GM13976 (cell line): ENCODE measurements at regions not wholly inside any gene's neighbourhood (a gene's known extent, or its start where the extent isn't known, plus 50 kb on each side); places are given as distances from the start of the nearest gene placed in this dataset.

Experiments used
- DNase-seq: peaks from one replicate; pipeline ENCODE4 v3.0.0; 2012; ENCODE audit warnings: low spot score
- CTCF ChIP-seq: IDR thresholded peaks from 2 replicates; pipeline ENCODE4 v1.5.1; 2012; ENCODE audit warnings: borderline replicate concordance, mild to moderate bottlenecking; ENCODE audit not compliant: insufficient read depth; ENCODE audit errors: extremely low read depth, missing control alignments, control extremely low read depth
- in situ Hi-C: fragments of 300-500 bp; cut with MboI; formaldehyde crosslinking; loops from one replicate; pipeline ENCODE4 v1.12.0; 2022; ENCODE audit warnings: low sequenced_read_pairs, mixed read lengths, inconsistent platforms; ENCODE audit not compliant: unreplicated experiment

GRCh38 chr4:113837397-113837796 lies 75.9 kb upstream of the CAMK2D start:
- no peak for TF ChIP-seq CTCF
- DNase-seq: peak; percentile 27
- in situ Hi-C loops: no loop called here

- no peak for TF ChIP-seq CTCF
- in situ Hi-C loops: no loop called here
- no peak for DNase-seq
Observed at GRCh38 chr4:113835005-113835404, 73.5 kb upstream of the CAMK2D start.

GRCh38 chr4:113834298-113834697 lies 72.8 kb upstream of the CAMK2D start:
- no peak for TF ChIP-seq CTCF
- in situ Hi-C loops: no loop called here
- no peak for DNase-seq

- DNase-seq: no peak
- in situ Hi-C loops: no loop called here
- no peak for TF ChIP-seq CTCF
Observed at GRCh38 chr4:113832803-113833202, 71.3 kb upstream of the CAMK2D start.

- DNase-seq: no peak
- in situ Hi-C loops: no loop called here
- no peak for TF ChIP-seq CTCF
Observed at GRCh38 chr4:113831457-113831856, 69.9 kb upstream of the CAMK2D start.

- TF ChIP-seq CTCF: no peak
- DNase-seq: no peak
- in situ Hi-C loops: no loop called here
Observed at GRCh38 chr4:113828702-113829101, 67.2 kb upstream of the CAMK2D start.

- DNase-seq: no peak
- in situ Hi-C loops: no loop called here
- TF ChIP-seq CTCF: no peak
Observed at GRCh38 chr4:113827285-113827684, 65.7 kb upstream of the CAMK2D start.
